ENCODE measurements at regions not wholly inside any gene's neighbourhood (a gene's known extent, or its start where the extent isn't known, plus 50 kb on each side); places are given as distances from the start of the nearest gene placed in this dataset.
"Not testable (repeated sequence)": the region's sequence is repeated elsewhere in the genome, so short reads cannot be mapped to it uniquely, and the experiment has no call there.

DNA sequence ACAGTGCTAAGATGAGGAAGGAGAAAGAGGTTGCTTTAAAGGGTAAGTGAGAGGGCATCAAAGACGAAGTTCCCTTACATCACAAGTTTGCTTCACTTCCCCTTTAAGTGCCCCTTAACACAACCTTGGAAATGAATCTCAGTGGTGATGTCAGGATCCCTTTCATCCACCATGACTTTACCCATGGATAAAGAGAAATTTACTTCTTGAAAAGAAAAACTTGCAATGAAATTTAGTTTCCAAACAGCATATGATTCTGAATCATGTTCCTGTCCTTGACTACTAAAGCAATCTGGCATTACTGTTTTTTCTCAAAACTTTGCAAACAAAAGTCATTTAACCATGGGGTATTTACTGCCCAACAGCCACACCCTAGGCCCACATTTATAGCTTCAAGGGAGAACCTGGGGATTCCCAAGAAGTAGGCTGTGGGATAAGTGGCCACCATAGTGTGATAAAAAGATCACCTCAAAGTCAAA lies 135.9 kb downstream of the ITGB8 start:
- no peak for DNase-seq

DNA sequence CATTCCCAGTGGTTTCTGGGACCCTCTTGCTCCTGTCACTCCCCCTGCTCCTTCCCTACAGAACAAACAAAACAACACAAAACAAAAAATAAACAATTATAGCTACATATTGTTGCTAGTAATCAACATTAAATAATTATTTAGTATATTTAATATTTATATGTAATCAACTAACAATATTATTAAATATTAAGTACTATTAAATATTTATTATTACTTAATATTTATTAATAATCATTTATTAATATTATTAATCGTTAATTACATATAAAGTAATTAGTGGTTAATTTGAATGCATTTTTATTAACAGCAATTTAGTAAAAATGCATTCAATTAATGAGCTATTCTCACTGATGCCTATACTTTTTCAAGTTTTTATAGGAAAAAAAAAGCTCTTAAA lies 139.4 kb downstream of the ITGB8 start:
- DNase-seq: no peak

DNA sequence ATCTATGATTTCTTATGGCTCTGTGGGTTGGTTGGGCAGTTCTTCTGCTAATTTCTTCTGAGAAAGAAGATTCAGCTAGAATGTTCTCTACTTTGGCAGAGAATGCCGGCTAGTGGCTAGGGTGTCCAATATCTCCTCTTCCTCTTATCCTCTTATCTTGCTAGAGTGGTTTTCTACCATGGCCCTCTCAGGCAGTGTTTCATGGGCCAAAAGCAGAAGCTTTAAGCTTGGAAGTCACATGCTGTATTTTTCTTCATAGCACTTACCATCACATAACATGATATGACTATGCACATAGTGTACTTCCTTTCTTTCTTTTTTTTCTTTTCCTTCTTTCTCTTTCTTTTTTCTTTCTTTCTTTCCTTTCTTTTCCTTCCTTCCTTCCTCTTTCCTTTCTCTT lies 140.0 kb downstream of the ITGB8 start:
- DNase-seq: no peak

DNA sequence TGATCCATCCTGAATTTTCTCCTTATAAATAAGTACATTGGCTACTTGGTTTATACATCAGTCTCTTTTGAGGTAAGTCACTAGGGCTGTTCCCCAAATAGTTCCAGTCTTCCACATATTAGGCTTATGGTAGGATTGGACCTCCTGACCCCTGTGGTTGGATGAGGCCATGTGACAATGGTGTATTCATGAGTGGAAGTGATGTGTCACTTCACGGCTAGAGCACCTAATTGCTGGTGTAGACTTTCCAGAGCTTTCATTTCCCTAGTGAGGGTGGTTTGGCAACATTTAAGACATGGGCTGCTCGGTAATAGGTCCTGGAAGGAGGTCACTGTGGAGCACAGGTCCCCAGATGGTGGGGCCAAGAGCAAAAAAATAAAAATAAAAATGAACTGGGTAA lies 141.2 kb upstream of the ABCB5 start:
- DNase-seq: peak; percentile 17

DNA sequence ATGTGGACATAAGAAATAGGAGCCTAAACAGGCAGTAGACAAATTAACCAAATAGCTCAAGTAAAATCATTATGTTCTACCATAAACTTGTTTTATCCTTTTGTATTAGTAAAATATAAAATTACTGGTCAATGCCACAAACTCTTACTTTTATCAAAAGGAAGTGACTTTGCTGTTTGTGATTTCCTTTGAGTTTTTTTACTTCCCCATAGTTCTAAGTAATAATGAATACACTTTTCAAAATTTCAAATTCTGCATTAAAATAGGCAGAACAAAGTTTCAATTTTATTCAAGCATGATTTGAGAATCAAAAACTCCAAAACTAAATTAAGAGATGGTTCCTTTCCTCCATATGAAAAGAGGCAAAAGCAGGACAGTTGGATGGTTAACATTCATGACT lies 139.7 kb upstream of the ABCB5 start:
- DNase-seq: no peak

DNA sequence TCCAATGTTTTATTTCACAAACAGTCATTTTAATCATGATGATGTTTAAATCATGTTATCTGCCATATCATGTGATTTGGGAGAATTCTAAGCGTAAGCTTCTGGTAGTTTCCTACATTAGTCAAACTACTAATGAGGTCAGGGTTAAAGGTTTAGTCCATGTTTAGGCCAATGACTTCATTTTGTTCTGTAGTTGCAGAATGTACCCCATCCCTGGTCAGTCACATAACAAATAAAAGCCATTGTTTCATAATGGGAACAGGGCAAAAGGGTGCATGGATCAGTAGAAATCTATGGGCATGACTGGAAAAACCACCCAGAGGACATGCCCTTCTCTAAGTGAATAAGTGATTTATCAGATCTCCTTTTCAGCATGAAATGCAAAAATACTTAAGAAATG lies 138.4 kb upstream of the ABCB5 start:
- DNase-seq: no peak

DNA sequence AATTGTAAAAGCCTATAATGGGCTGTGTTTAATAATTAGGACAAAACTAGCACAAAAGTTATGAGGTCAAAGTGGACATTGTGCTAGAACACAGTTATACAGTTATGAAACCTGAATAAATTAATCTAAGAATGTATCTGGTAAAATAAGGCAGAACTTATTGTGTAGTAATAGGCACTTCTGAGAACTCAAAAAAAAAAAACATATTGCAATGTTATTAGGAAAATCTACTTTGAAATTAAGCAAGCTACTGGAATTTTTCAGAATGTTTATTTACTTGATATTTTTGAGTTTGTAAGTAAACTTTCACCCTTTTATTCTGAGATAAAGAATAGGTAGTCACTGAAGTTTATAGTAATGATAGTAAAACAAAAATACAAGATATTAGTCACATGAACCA lies 135.8 kb upstream of the ABCB5 start:
- DNase-seq: no peak

DNA sequence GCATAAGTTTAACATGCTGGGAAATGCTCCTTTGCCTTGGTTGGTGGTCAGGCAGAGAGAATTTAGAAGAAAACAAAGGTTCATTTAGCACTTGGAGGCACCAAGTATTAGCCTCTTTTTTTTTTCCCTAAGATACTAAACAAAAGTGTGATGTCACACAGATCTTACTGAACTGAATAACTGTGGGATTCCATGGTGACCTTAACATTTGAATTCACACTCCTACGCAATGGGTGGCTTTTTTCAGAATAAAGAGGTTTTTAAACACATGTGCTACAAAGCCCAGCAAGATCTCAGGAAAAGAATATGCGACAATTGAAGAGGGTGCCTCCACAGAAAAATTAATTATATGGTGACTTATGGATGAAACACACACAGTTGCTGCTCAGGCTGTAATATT lies 133.4 kb upstream of the ABCB5 start:
- DNase-seq: peak; percentile 5

DNA sequence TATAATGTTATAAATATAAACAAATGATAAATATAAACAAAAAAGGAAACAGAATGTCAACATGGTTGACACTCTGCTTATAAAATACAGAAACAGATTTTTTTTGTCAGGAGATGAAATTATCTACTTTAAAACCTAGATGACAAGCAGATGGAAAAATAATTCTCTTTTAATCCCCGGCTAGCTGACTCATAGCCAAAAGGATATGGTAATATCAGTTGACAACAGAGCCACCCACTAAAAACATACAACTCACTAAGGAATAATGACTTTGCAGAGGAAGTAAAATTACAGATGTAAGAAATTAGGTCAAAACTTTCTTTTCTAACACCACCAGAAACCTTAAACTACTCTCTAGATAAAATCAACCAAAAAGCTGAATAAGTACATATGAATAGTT lies 131.1 kb upstream of the ABCB5 start:
- peak; percentile 30 for DNase-seq

DNA sequence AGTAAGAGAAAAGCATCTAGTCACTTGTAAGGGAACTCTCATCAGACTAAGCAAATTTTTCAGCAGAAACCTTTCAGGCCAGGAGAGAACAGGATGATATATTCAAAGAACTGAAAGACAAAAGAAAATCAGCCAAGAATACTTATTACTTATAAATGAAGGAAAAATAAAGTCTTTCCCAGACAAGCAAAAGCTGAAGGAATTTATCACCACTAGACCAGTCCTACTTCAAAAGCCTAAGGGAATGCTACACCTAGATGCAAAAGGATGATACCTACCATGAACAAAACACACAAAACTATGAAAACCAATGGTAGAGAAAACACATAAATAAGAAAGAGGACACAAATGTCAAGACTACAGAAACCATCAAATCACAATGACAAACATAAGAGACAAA lies 126.6 kb upstream of the ABCB5 start:
- DNase-seq: no peak

DNA sequence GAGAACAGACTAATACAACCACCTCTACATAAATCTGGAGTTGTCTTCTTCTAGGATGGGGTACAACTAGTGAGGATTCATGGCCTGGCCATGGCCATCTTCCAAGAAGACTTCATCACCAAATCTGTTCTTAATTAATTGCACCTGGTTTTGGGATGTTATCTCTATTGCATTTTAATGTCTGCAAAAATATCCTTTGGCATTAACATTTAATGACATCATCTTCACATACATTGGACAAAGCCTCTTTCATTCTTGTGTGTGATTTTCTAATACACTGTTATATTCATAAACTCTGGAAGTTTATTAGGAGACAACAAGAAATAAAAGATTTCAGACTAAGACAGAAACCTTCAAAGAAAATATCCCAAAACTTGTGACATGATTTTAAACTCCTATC lies 124.2 kb upstream of the ABCB5 start:
- DNase-seq: no peak

DNA sequence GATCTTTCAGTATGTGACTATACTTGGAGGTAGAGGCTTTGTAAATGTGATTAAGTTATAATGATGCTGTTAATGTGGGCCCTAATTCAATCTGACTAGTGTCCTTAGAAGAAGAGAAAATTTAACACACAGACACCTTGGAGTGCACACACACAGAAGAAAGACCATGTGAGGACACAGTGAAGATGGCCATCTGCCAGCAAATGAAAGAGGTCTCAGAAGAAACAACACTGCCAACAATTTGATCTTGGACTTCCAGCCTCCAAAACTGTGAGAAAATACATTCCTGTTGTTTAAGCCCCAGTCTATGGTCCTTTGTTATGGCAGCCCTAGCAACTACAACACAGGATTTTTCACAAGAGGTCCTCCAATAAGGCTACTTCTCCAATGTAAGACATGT lies 120.9 kb upstream of the ABCB5 start:
- DNase-seq: no peak

DNA sequence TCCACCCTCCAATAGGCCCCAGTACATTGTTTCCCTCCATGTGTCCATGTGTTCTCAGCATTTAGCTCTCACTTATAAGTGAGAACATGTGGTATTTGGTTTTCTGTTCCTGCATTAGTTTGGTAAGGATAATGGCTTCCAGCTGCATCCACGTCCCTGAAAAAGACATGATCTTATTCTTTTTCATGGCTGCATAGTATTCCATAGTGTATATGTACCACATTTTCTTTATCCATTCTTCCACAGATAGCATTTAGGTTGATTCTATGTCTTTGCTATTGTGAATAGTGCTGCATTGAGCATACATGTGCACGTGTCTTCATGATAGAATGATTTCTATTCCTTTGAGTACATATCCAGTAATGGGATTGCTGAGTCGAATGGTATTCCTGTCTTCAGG lies 114.0 kb upstream of the ABCB5 start:
- not testable (repeated sequence) for DNase-seq

DNA sequence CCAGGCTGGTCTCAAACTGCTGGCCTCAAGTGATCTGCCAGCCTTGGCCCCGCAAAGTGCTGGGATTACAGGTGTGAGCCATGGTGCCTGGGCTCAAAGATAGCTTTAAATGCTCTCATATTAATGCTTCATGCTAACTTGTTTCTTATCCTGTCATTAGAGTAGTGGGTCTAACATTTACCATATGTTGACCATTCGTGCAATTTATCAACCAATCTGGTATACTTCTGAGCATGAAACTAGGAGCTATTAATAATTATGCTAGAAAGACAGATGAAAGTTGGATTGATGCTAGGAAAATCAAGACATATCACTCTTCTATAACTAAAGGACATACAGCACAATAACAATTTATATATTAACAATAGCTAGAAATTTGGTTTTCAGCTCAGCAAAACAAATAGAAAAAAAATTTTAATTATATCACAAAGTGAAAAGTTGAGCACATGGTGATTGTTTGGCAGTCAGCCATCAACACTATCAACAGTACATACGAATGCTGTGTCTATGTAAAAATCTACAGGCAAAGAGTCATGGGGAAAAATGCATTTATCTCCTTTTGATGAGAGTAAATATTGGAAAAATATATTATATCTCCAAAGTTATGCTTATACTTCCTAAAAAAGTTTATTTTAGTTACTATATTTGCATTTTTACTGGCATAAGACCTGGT lies 112.1 kb upstream of the ABCB5 start:
- no peak for DNase-seq

DNA sequence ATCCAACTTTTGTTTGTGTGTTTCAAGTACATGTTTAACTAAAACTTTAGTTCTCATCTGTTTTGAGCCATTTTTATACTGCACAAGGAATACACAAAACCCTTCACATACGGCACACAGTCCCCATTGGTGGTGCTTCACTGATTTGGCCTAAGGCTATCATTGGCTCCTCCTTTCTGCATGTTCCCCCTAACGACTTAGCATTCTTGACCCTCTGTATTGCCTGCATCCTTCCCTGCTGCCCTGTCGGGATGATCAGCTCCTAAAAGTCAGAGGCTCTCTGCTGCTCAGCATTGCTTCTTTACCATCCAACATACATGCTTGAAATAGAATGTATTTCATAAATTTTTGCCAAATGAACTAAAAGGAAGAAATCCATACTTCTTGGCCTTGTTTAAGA lies 111.4 kb upstream of the ABCB5 start:
- DNase-seq: no peak

DNA sequence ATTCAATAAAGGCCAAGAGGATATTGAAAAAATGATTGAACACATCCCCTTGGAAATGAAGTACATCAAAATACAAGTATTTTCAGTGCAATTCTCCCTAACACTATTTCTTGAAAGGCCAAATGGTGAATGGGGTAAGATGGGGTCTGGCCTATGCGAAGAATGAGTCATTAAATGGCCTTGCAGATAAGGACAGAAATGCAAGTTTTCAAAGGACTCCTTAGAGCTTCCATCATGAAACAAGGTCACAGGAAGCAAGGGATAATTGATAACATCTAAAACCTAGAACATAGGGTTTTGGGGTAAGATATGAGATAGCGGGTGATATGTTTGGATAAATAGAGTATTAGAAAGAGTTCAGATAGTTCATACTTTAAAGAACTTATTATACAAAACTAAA lies 109.3 kb upstream of the ABCB5 start:
- DNase-seq: no peak

DNA sequence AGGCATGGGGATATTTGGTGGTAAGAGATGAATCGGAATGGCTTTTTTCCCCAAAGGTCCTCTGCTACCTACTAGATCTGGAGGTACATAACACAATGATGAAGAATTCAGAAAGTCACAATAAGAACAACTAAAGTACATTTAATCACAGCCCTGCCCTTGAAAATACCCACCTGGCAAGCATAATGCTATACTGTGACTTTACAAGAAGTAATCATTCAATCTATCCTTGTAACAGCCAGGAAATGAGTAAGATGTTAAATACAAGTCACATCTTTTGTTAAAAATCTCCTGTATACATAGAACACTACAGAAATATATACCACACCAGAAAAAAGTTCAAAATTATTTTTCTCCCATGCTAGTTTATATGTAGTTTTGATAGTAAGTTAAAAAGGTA lies 108.3 kb upstream of the ABCB5 start:
- no peak for DNase-seq

DNA sequence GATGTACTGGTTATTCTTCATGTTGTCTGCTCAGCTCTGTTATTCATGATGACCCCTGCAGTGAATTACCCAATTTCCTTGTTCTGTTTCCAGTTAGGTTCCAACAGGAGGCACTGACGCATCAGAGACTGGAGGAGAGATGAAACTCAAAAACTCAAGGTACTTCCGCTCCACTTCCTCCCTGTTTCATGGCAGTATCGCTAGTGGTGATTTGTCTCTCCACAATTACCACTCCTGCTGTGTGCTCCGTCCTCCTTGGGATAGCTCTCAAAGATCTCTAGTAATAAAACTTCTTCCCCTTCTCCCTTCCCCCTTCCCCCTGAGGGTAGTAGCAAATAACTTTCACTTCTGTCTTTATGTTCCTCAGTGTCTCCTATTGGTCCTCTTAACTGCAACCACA lies 107.4 kb upstream of the ABCB5 start:
- DNase-seq: peak; percentile 24

DNA sequence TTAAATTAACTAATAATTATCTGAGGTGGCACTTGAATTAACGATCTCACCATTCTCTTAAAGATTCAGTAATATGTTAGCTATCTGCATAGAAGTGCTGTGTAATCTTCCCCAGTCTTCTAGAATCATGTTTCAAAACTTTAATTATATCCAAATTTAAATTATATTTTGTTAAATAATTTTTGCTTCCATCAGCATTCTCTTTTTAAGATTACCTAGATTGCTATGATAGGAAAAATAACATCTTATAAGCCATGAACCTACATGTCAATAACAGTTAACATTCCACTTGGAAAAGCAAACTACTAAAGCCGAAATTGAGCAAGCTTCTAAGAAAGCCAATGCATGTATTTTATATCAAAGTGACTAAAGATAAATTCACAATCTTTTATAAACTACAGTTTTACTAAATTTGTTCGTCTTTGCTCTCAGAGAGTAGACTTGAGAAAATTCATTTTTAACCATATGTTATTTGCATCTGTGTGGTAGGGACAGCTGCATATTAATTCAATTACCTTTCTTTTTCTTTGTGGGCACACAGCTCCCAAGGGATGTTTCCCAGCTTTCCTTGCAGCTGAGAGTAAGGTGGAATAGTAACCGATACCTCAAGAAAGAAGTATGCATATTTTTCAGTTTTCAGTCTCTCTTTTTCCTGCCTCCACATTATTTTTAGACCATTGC lies 105.4 kb upstream of the ABCB5 start:
- DNase-seq: no peak

DNA sequence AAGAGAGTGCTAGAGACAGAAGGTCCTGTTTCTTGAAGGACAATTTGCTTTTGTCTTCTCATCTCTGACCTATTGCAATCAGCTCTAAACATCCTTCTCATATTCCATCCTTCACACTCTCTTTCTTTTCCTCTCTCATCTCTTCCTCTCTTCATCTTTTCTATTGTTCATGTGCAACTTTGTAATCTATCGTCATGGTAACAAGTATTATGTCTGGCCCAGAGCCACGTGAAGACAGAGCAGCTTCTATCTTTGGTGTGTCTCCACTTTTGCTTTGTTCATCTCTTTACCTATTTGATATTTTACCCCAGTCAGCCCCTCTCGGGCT lies 104.9 kb upstream of the ABCB5 start:
- DNase-seq: no peak

DNA sequence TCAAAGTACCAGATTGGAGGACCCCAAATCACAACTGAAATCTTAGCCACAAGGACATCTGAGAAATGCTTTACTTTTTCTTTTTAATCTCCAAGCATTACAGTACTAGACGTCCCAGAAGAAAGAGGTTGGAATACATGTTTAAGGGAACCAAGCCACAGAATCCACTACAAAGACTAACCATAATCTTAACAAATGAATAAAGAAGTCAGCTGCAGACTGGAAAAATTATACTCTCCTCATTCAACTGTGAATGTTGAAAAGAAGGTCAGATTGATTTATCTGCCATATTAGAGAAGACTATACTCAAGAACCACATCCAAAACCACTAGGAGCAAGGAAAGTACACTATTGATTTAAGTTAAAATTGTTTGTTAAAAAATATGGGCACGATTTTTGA lies 102.1 kb upstream of the ABCB5 start:
- no peak for DNase-seq

DNA sequence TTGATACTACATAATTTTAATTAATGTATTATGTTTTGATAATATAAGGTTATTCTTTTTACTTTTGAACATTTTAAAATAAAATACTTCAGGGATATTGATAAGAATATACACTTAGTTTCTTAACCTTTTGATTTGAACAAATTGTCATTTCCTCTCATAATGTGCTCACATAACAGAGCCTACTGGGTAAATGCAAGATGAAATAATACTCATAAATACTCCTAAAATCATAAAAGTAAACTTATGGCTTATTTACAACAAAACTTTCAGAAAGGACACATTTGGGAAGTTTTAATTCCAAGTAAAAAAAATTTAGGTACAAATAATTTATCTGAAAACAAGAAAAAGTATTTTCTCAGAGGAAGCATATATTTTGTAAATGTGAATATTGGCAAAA lies 101.6 kb upstream of the ABCB5 start:
- DNase-seq: no peak

DNA sequence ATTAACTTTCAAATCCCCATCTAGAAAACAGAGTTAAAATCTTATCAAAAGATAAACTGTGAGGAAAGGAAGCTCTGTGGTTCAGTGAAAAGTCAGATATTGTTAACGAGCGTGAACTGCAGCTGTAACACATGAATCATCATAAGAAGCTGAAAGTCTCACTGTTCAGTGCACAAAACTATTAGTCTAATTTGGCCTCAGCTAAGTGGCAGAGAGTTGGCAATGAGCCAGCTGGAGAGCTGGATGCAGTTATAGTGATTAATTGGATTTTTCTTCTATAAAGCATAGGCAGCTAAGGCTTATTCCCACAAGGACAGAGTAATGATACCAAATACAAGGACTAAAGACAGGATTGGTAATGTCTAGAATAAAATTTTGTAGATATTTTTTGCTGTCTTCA lies 101.1 kb upstream of the ABCB5 start:
- peak; percentile 68 for DNase-seq

DNA sequence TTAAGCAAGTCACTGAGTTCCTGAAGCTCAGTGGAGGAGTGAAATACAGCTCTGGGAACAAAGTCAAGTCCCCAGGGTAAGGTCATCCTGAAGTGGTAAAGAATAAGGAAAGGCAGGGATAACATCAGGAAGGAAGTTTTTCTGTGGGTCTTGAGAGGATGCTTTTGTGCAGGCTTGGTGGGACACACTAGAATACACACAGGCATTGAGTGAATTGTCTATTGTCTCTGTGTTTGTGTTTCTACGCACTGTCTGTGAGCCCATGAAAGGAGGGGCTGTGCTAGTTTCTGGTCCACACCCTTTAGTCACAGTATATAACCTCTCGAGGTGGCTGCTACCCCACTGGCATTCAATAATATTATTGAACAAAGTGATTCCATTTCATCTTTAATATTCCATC lies 95.8 kb upstream of the ABCB5 start:
- no peak for DNase-seq

DNA sequence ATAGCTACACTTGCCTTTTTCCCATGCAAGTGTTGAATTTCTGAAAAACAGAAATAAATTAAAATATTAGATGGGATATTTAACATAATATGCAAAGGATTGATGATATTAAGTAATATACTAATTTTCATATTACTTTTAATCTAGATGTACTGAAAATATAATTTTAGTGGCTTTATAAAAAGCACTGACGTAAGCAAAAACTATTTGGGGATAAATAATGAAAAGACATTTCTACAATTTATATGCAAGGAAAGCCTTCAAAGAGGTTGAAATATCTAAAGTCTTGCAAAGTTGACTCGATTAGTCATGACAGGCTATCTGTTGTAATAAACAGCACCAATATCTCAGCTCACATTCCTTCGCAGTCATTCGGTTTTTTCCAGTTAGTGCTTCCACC lies 94.9 kb upstream of the ABCB5 start:
- DNase-seq: no peak

All from HCEC 1CT (cell line).